B cell (primary cell): ENCODE measurements at regions not wholly inside any gene's neighbourhood (a gene's known extent, or its start where the extent isn't known, plus 50 kb on each side); places are given as distances from the start of the nearest gene placed in this dataset.

Experiments used
- ATAC-seq: fragments of 200-7000 bp; cut with Tn5 transposase; one replicate; pipeline ENCODE4 v1.10.0; 2021; ENCODE audit warnings: low read depth, mild to moderate bottlenecking, moderate number of reproducible peaks, moderate library complexity
- CTCF ChIA-PET: fragments of 350-600 bp; sonication (Branson Sonifier 250); formaldehyde crosslinking; loops from one replicate; lab custom pipeline; 2021; ENCODE audit warnings: antibody characterized with exemption, inconsistent platforms; lab: Charles Lee
- POLR2A ChIA-PET: fragments of 350-600 bp; sonication (Branson Sonifier 250); formaldehyde crosslinking; loops from one replicate; lab custom pipeline; 2021; ENCODE audit warnings: antibody characterized with exemption; lab: Charles Lee
- DNase-seq: peaks from one replicate; pipeline ENCODE4 v3.0.0; 2013
- H2AFZ ChIP-seq: 2 replicates; pipeline ENCODE4 v1.6.1; 2012; ENCODE audit warnings: mild to moderate bottlenecking, low read depth, low read length; ENCODE audit not compliant: insufficient read depth, poor library complexity, severe bottlenecking
- H3K27ac ChIP-seq, 2 donors: 1 replicate in 1 of 2; 2 replicates in 1 of 2; pipeline ENCODE4 v1.5.1; 2012 to 2013; ENCODE audit warnings: low read length in 2 of 2, mild to moderate bottlenecking in 2 of 2, moderate library complexity in 1 of 2
- H3K27me3 ChIP-seq, 4 experiments: fragments of 200-600 bp in 1 of 4; sonication (generic) in 1 of 4; replicated peaks in 1 of 4; 1 replicate in 2 of 4; 2 replicates in 2 of 4; pipeline versions ENCODE4 v1.6.1 to v1.7.0; 2013 to 2016; ENCODE audit warnings: low read length in 3 of 4, mild to moderate bottlenecking in 2 of 4, mixed read lengths in 1 of 4, moderate library complexity in 1 of 4; ENCODE audit not compliant: insufficient read depth in 4 of 4, control insufficient read depth in 3 of 4; ENCODE audit errors: control extremely low read depth in 1 of 4
- H3K36me3 ChIP-seq, 2 experiments: replicated peaks in 1 of 2; 1 replicate in 1 of 2; 2 replicates in 1 of 2; pipeline versions ENCODE4 v1.6.1 to v1.7.1; 2013; ENCODE audit warnings: low read length in 1 of 2; ENCODE audit not compliant: insufficient read depth in 2 of 2, control insufficient read depth in 1 of 2; ENCODE audit errors: control extremely low read depth in 1 of 2, extremely low read depth in 1 of 2
- H3K4me1 ChIP-seq, 2 donors: fragments of 200-600 bp in 1 of 2; sonication (generic) in 1 of 2; 1 replicate in 1 of 2; 2 replicates in 1 of 2; pipeline versions ENCODE4 v1.5.1 to v1.6.1; 2013 to 2017; ENCODE audit warnings: low read length in 2 of 2; ENCODE audit not compliant: control insufficient read depth in 2 of 2, insufficient read depth in 2 of 2
- H3K4me2 ChIP-seq: replicated peaks from 2 replicates; pipeline ENCODE3; 2012; ENCODE audit warnings: mild to moderate bottlenecking, low read depth, low read length; ENCODE audit not compliant: poor library complexity, severe bottlenecking
- H3K4me3 ChIP-seq, 5 experiments: fragments of 200-600 bp in 1 of 5; sonication (generic) in 1 of 5; 1 replicate in 3 of 5; 2 replicates in 2 of 5; pipeline versions ENCODE4 v1.5.1 to v1.7.0; 2011 to 2016; ENCODE audit warnings: low read length in 4 of 5, mild to moderate bottlenecking in 4 of 5, low read depth in 2 of 5, control low read depth in 1 of 5, moderate library complexity in 1 of 5; ENCODE audit not compliant: insufficient read depth in 1 of 5; ENCODE audit errors: control extremely low read depth in 1 of 5, extremely low read depth in 1 of 5
- H3K79me2 ChIP-seq: fragments of 200-600 bp; sonication (generic); one replicate; pipeline ENCODE4 v1.6.0; 2016; ENCODE audit warnings: low read length; ENCODE audit not compliant: control insufficient read depth, insufficient read depth
- H3K9ac ChIP-seq: fragments of 200-600 bp; sonication (generic); 2 replicates; pipeline ENCODE4 v1.6.1; 2017; ENCODE audit warnings: mild to moderate bottlenecking, low read length, moderate library complexity
- H3K9me3 ChIP-seq, 3 donors: one replicate each; pipeline versions ENCODE4 v1.6.1 to v1.7.1; 2013; ENCODE audit warnings: low read length in 2 of 3; ENCODE audit not compliant: control insufficient read depth in 2 of 3, insufficient read depth in 1 of 3; ENCODE audit errors: control extremely low read depth in 1 of 3
- H4K20me1 ChIP-seq: 2 replicates; pipeline ENCODE4 v1.6.0; 2012; ENCODE audit warnings: mild to moderate bottlenecking, low read length; ENCODE audit not compliant: insufficient read depth, control insufficient read depth, poor library complexity, severe bottlenecking
- H3K27ac Mint-ChIP-seq: one replicate; pipeline ENCODE4 v1.8.0; 2021; ENCODE audit warnings: mixed read lengths
- H3K27me3 Mint-ChIP-seq: one replicate; pipeline ENCODE4 v1.8.0; 2021; ENCODE audit warnings: mixed read lengths
- H3K4me1 Mint-ChIP-seq: one replicate; pipeline ENCODE4 v1.8.0; 2021; ENCODE audit warnings: mixed read lengths
- H3K4me3 Mint-ChIP-seq: one replicate; pipeline ENCODE4 v1.8.0; 2021; ENCODE audit warnings: mixed read lengths
- H3K9me3 Mint-ChIP-seq: one replicate; pipeline ENCODE4 v1.8.0; 2022; ENCODE audit warnings: mixed read lengths; ENCODE audit not compliant: insufficient read depth
- CTCF ChIP-seq: fragments of 200-600 bp; IDR thresholded peaks from one replicate; pipeline ENCODE4 v1.8.0; 2022; ENCODE audit warnings: antibody characterized with exemption, mild to moderate bottlenecking
- EZH2 ChIP-seq: IDR thresholded peaks from 2 replicates; pipeline ENCODE4 v1.6.1; 2012; ENCODE audit warnings: borderline replicate concordance, low read depth, mild to moderate bottlenecking, moderate library complexity, low read length; ENCODE audit not compliant: insufficient read depth, poor library complexity, severe bottlenecking
- WGBS: methylation state at CpG from one replicate; pipeline ENCODE4 v1.1.5; 2013; ENCODE audit warnings: missing lambda C conversion rate; ENCODE audit not compliant: insufficient coverage; 5-methylcytosine and 5-hydroxymethylcytosine counted together
- intact Hi-C: fragments of 100-400 bp; cut with micrococcal nuclease; formaldehyde crosslinking; loops from one replicate; pipeline ENCODE4 v1.10.0; 2022

- Mint-ChIP-seq H3K4me1 (no peaks in the 10 kb centered on the region), H3K27me3 (peaks cover 3% of the 10 kb centered on the region), H3K4me3 (no peak overlapping the region), H3K9me3 (peaks cover 3% of the 10 kb centered on the region), H3K27ac (no peak overlapping the region)
- 29% methylated on average over 12 of the region's 16 CpGs for WGBS
- TF ChIP-seq EZH2 (no peak), CTCF (no peak)
- no peak for ATAC-seq
- DNase-seq = no peak
- ChIA-PET POLR2A (no interaction called here), CTCF (no interaction called here)
- H3K9me3 ChIP-seq = peaks cover 0 to 14% (median 10%) of the 10 kb centered on the region in 3 donors
- H3K27me3 ChIP-seq = no peaks in the 10 kb centered on the region
- H3K79me2 ChIP-seq = no peaks in the 10 kb centered on the region
- H3K9ac ChIP-seq = no peak overlapping the region
- no peak overlapping the region for H3K27ac ChIP-seq
- H3K36me3 ChIP-seq = no peaks in the 10 kb centered on the region
- intact Hi-C loops = no loop called here
- no peak overlapping the region for H2AFZ ChIP-seq
- H3K4me2 ChIP-seq = no peak overlapping the region
- no peaks in the 10 kb centered on the region for H3K4me1 ChIP-seq
- no peak overlapping the region for H3K4me3 ChIP-seq
- no peaks in the 10 kb centered on the region for H4K20me1 ChIP-seq
These were observed 110.0 kb downstream of the ADSS2 start for GRCh38 chr1:244341455-244342450.

- ATAC-seq (no peak), DNase-seq (no peak)
- Mint-ChIP-seq H3K27ac (no peak overlapping the region), H3K4me1 (peaks cover under 1% of the 10 kb centered on the region), H3K4me3 (no peak overlapping the region), H3K27me3 (peaks cover 3% of the 10 kb centered on the region), H3K9me3 (peaks cover 5% of the 10 kb centered on the region)
- H3K4me1 ChIP-seq = no peaks in the 10 kb centered on the region
- intact Hi-C loops = no loop called here
- no peaks in the 10 kb centered on the region for H3K36me3 ChIP-seq
- no peaks in the 10 kb centered on the region for H4K20me1 ChIP-seq
- 74% methylated on average over 6 of the region's 6 CpGs for WGBS
- no peaks in the 10 kb centered on the region for H3K27me3 ChIP-seq
- CTCF ChIA-PET = no interaction called here
- H2AFZ ChIP-seq = no peak overlapping the region
- H3K9ac ChIP-seq = no peak overlapping the region
- no peak overlapping the region for H3K27ac ChIP-seq
- H3K4me2 ChIP-seq = no peak overlapping the region
- POLR2A ChIA-PET = no interaction called here
- peaks cover 1 to 26% (median 20%) of the 10 kb centered on the region in 3 donors for H3K9me3 ChIP-seq
- no peak overlapping the region for H3K4me3 ChIP-seq
- no peak for TF ChIP-seq EZH2
- H3K79me2 ChIP-seq = no peaks in the 10 kb centered on the region
These were observed 107.7 kb downstream of the ADSS2 start for GRCh38 chr1:244344001-244344400.
